H9 (cell line): ENCODE measurements at regions not wholly inside any gene's neighbourhood (a gene's known extent, or its start where the extent isn't known, plus 50 kb on each side); places are given as distances from the start of the nearest gene placed in this dataset.

ENCODE experiments used
- DNase-seq: peaks from one replicate; pipeline ENCODE4 v3.0.0-alpha.2; 2017
- H2AFZ ChIP-seq: one replicate; pipeline ENCODE4 v1.6.1; 2013; ENCODE audit warnings: mild to moderate bottlenecking, low read length, control low read depth, moderate library complexity
- H2AK5ac ChIP-seq: 2 replicates; pipeline ENCODE4 v1.6.1; 2013; ENCODE audit warnings: low read length, control low read depth, mixed read lengths; ENCODE audit not compliant: insufficient read length
- H2BK120ac ChIP-seq: one replicate; pipeline ENCODE4 v1.6.1; 2013; ENCODE audit warnings: low read depth, mild to moderate bottlenecking, low read length, control low read depth, inconsistent platforms; ENCODE audit not compliant: poor library complexity, severe bottlenecking
- H2BK12ac ChIP-seq: 2 replicates; pipeline ENCODE4 v1.6.1; 2013; ENCODE audit warnings: low read length, control low read depth, mixed read lengths, low read depth; ENCODE audit not compliant: insufficient read length
- H2BK15ac ChIP-seq: 2 replicates; pipeline ENCODE4 v1.6.1; 2013; ENCODE audit warnings: low read depth, low read length, control low read depth
- H2BK20ac ChIP-seq: one replicate; pipeline ENCODE4 v1.6.1; 2013; ENCODE audit warnings: low read depth, mild to moderate bottlenecking, low read length, control low read depth, inconsistent platforms; ENCODE audit not compliant: poor library complexity, severe bottlenecking
- H2BK5ac ChIP-seq: 2 replicates; pipeline ENCODE4 v1.6.1; 2013; ENCODE audit warnings: low read length, control low read depth, mixed read lengths; ENCODE audit not compliant: insufficient read length
- H3K14ac ChIP-seq: 2 replicates; pipeline ENCODE4 v1.6.1; 2013; ENCODE audit warnings: low read length, control low read depth; ENCODE audit not compliant: insufficient read depth
- H3K18ac ChIP-seq: 2 replicates; pipeline ENCODE4 v1.6.1; 2013; ENCODE audit warnings: low read depth, mild to moderate bottlenecking, mixed read lengths, low read length, control low read depth; ENCODE audit not compliant: insufficient read length
- H3K23ac ChIP-seq: 2 replicates; pipeline ENCODE4 v1.6.1; 2013; ENCODE audit warnings: low read length, control low read depth, mixed read lengths, low read depth; ENCODE audit not compliant: insufficient read length
- H3K23me2 ChIP-seq: 2 replicates; pipeline ENCODE4 v1.6.1; 2013; ENCODE audit warnings: low read depth, mild to moderate bottlenecking, mixed read lengths, low read length, control low read depth; ENCODE audit not compliant: insufficient read length, poor library complexity, severe bottlenecking
- H3K27ac ChIP-seq: 2 replicates; pipeline ENCODE4 v1.5.1; 2013; ENCODE audit warnings: low read length, control low read depth, mixed read lengths, low read depth; ENCODE audit not compliant: insufficient read length
- H3K27me3 ChIP-seq: 2 replicates; pipeline ENCODE4 v1.6.1; 2013; ENCODE audit warnings: low read length, control low read depth, inconsistent platforms; ENCODE audit not compliant: insufficient read depth
- H3K4ac ChIP-seq: 2 replicates; pipeline ENCODE4 v1.6.1; 2013; ENCODE audit warnings: low read depth, mild to moderate bottlenecking, control low read depth, inconsistent platforms, low read length, moderate library complexity
- H3K4me1 ChIP-seq: 2 replicates; pipeline ENCODE4 v1.6.1; 2013; ENCODE audit warnings: low read length, control low read depth, inconsistent platforms; ENCODE audit not compliant: insufficient read depth
- H3K4me2 ChIP-seq: 2 replicates; pipeline ENCODE4 v1.6.1; 2013; ENCODE audit warnings: low read length, control low read depth, mixed read lengths; ENCODE audit not compliant: insufficient read length, insufficient read depth
- H3K56ac ChIP-seq: 2 replicates; pipeline ENCODE4 v1.6.1; 2013; ENCODE audit warnings: low read depth, mild to moderate bottlenecking, mixed read lengths, low read length, control low read depth; ENCODE audit not compliant: insufficient read length
- H3K79me1 ChIP-seq: 2 replicates; pipeline ENCODE4 v1.6.1; 2013; ENCODE audit warnings: low read depth, mild to moderate bottlenecking, moderate library complexity, low read length, control low read depth, inconsistent platforms; ENCODE audit not compliant: insufficient read depth, poor library complexity, severe bottlenecking
- H3K79me2 ChIP-seq: 2 replicates; pipeline ENCODE4 v1.6.1; 2013; ENCODE audit warnings: low read length, control low read depth, inconsistent platforms; ENCODE audit not compliant: insufficient read depth
- H3K9ac ChIP-seq: 2 replicates; pipeline ENCODE4 v1.6.1; 2013; ENCODE audit warnings: low read length, control low read depth, mixed read lengths; ENCODE audit not compliant: insufficient read length; ENCODE audit errors: extremely low read depth
- H3K9me3 ChIP-seq: one replicate; pipeline ENCODE4 v1.6.1; 2013; ENCODE audit warnings: low read depth, low read length, inconsistent platforms; ENCODE audit not compliant: control insufficient read depth
- H3T11ph ChIP-seq: one replicate; pipeline ENCODE4 v1.6.1; 2013; ENCODE audit warnings: mild to moderate bottlenecking, low read length, control low read depth, inconsistent platforms
- H4K20me1 ChIP-seq: one replicate; pipeline ENCODE4 v1.6.1; 2013; ENCODE audit not compliant: control insufficient read depth, insufficient read length, insufficient read depth
- H4K5ac ChIP-seq: 2 replicates; pipeline ENCODE4 v1.6.1; 2013; ENCODE audit warnings: low read depth, mild to moderate bottlenecking, mixed read lengths, low read length, control low read depth; ENCODE audit not compliant: insufficient read length
- H4K8ac ChIP-seq: replicated peaks from 2 replicates; pipeline ENCODE4 v1.6.1; 2013; ENCODE audit warnings: low read length, control low read depth, mixed read lengths, low read depth; ENCODE audit not compliant: insufficient read length
- H4K91ac ChIP-seq: 2 replicates; pipeline ENCODE4 v1.6.1; 2013; ENCODE audit warnings: low read depth, mild to moderate bottlenecking, moderate library complexity, mixed read lengths, low read length, control low read depth; ENCODE audit not compliant: insufficient read length
- H3K27ac Mint-ChIP-seq, 3 experiments: 2 replicates in 2 of 3; 3 replicates in 1 of 3; pipeline ENCODE4 v1.8.0; 2020 to 2021; ENCODE audit warnings: mixed read lengths in 3 of 3, mild to moderate bottlenecking in 1 of 3, moderate library complexity in 1 of 3
- H3K27me3 Mint-ChIP-seq: 2 replicates; pipeline ENCODE4 v1.8.0; 2021; ENCODE audit warnings: low read depth, mild to moderate bottlenecking, moderate library complexity, mixed read lengths
- H3K36me3 Mint-ChIP-seq, 3 experiments: 2 replicates in 2 of 3; 3 replicates in 1 of 3; pipeline ENCODE4 v1.8.0; 2020 to 2021; ENCODE audit warnings: low read depth in 3 of 3, mixed read lengths in 3 of 3; ENCODE audit not compliant: insufficient read depth in 1 of 3
- H3K4me1 Mint-ChIP-seq, 2 experiments: 2 replicates each; pipeline ENCODE4 v1.8.0; 2020; ENCODE audit warnings: mixed read lengths in 2 of 2
- H3K4me3 Mint-ChIP-seq, 2 experiments: 2 replicates in 1 of 2; 3 replicates in 1 of 2; pipeline ENCODE4 v1.8.0; 2020 to 2021; ENCODE audit warnings: mild to moderate bottlenecking in 2 of 2, mixed read lengths in 2 of 2, moderate library complexity in 1 of 2
- H3K9me3 Mint-ChIP-seq, 2 experiments: 2 replicates in 1 of 2; 3 replicates in 1 of 2; pipeline ENCODE4 v1.8.0; 2020; ENCODE audit warnings: mild to moderate bottlenecking in 2 of 2, mixed read lengths in 2 of 2, moderate library complexity in 1 of 2
- TF ChIP-seq, protein P1 (sequence below): fragments of 200-600 bp; sonication (generic); conservative IDR thresholded peaks from 3 replicates; pipeline ENCODE4 v1.8.0; 2021; ENCODE audit warnings: antibody characterized with exemption, mild to moderate bottlenecking

GRCh38 chr3:29057326-29057725, 223.5 kb upstream of the RBMS3 start:
- no peaks in the 10 kb centered on the region for H4K20me1 ChIP-seq
- no peak overlapping the region for H2BK12ac ChIP-seq
- H3K27ac ChIP-seq: no peak overlapping the region
- no peak overlapping the region for H2AK5ac ChIP-seq
- no peak overlapping the region for H2AFZ ChIP-seq
- no peak overlapping the region for H4K8ac ChIP-seq
- no peaks in the 10 kb centered on the region for H3K27me3 ChIP-seq
- Mint-ChIP-seq H3K27ac (peak overlapping the region; percentile 93 to 98 (median 93)), H3K9me3 (peaks cover 20 to 35% of the 10 kb centered on the region in 2 experiments; a peak in 4 of 5 replicates), H3K4me1 (peaks cover 13 to 18% of the 10 kb centered on the region in 2 experiments), H3K36me3 (peaks cover 5 to 45% (median 9%) of the 10 kb centered on the region in 3 experiments), H3K27me3 (no peaks in the 10 kb centered on the region), H3K4me3 (no peak overlapping the region)
- no peaks in the 10 kb centered on the region for H3K23me2 ChIP-seq
- peak; percentile 36 for DNase-seq
- H3K79me2 ChIP-seq: no peaks in the 10 kb centered on the region
- H3K14ac ChIP-seq: no peak overlapping the region
- H2BK15ac ChIP-seq: no peak overlapping the region
- no peak overlapping the region for H3K9ac ChIP-seq
- H3T11ph ChIP-seq: no peak overlapping the region
- H2BK120ac ChIP-seq: no peak overlapping the region
- no peaks in the 10 kb centered on the region for H3K9me3 ChIP-seq
- no peak overlapping the region for H3K23ac ChIP-seq
- H4K5ac ChIP-seq: no peak overlapping the region
- no peak overlapping the region for H2BK20ac ChIP-seq
- no peak overlapping the region for H2BK5ac ChIP-seq
- H3K56ac ChIP-seq: no peak overlapping the region
- no peak overlapping the region for H3K4ac ChIP-seq
- no peak overlapping the region for H3K4me2 ChIP-seq
- TF ChIP-seq, protein P1, sequence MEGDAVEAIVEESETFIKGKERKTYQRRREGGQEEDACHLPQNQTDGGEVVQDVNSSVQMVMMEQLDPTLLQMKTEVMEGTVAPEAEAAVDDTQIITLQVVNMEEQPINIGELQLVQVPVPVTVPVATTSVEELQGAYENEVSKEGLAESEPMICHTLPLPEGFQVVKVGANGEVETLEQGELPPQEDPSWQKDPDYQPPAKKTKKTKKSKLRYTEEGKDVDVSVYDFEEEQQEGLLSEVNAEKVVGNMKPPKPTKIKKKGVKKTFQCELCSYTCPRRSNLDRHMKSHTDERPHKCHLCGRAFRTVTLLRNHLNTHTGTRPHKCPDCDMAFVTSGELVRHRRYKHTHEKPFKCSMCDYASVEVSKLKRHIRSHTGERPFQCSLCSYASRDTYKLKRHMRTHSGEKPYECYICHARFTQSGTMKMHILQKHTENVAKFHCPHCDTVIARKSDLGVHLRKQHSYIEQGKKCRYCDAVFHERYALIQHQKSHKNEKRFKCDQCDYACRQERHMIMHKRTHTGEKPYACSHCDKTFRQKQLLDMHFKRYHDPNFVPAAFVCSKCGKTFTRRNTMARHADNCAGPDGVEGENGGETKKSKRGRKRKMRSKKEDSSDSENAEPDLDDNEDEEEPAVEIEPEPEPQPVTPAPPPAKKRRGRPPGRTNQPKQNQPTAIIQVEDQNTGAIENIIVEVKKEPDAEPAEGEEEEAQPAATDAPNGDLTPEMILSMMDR: no peak
- no peaks in the 10 kb centered on the region for H3K4me1 ChIP-seq
- H3K18ac ChIP-seq: no peak overlapping the region
- no peaks in the 10 kb centered on the region for H3K79me1 ChIP-seq
- no peak overlapping the region for H4K91ac ChIP-seq
